ENCODE measurements at regions not wholly inside any gene's neighbourhood (a gene's known extent, or its start where the extent isn't known, plus 50 kb on each side); places are given as distances from the start of the nearest gene placed in this dataset.

DNA sequence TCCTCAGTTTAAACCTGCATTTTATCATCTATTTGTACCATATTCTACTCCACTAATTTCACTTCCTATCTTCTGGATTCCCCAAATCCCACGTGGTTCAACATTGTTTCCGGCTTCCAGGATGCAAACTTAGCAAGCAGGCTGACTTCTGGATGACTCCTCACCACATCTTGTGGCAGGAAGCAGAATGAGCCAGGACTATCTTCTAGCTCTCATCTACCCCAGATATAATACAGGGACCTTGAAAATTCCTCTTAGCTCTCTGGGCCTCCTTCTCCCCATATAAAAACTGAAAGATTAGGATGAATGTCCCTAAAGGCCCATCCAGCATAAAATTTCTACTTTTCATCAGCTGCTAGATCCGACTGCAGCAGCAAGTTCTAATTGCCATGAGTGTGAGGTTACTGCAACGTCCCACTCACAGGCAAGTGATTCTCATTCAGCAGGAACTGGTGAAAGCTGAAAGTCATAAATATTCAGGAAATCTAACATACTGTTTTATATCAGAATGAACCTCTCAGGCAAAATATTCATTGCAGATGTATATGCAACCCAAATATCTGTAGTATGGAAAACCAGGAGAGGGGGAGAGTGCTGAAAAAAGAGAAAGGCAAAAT is 93.4 kb downstream of the KCTD12 start:
- DNase-seq = no peak

DNA sequence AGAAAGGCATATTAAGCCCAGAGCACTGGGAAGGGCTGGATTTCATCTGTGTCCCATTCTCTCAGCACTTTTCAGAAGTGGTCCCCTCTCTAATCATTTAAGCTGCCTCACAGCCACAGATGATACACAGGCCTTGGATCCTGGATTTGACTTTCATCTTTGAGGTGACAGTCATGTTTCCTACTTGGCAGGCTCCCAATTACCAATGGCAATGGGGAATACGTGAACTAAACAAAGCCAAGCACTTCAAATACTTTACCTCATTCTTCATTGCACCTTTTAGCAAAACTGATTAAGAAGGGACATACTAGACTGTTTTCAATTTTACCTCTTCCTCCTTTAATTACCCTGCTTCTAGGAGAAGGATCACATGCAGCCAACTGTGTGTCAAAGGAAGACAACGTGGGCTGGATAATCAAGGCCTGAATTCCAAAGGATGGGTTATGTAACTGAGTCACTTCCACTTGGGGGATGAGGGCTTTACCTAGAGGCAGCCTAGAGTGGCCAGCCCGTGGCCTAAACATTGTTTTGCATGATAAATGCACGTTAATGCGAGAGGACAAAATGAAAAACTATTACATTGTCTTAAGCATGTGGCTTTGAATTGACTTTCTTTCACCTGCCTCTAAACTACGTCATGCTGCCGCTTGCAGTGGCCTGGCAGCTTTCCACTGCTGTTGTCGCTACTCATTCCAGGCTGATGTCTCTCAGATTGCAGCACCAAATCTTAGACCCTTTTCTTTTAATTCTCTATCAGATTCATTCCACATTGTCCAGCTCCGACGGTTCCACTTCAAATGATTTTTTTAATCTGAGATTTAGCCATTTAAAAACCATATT is 95.0 kb downstream of the KCTD12 start:
- no peak for DNase-seq

DNA sequence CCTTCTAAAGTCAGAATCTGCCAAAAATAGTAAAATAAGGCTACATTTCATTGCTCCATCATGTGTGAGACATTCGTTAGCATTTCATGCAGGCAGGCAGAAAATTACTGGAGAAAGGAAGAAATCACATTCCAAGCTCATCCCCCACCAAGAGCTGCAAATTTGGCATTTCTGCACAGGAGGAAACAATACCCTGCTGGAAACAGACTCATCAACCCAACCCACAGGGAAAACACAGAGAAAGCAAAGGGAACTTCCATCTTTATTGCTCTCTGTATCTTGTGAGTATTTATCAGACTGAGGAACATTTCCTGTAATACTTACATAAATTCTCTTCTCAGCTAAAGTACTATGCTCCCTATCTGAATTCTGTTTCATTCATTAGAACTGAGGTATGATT is 95.7 kb downstream of the KCTD12 start:
- no peak for DNase-seq

DNA sequence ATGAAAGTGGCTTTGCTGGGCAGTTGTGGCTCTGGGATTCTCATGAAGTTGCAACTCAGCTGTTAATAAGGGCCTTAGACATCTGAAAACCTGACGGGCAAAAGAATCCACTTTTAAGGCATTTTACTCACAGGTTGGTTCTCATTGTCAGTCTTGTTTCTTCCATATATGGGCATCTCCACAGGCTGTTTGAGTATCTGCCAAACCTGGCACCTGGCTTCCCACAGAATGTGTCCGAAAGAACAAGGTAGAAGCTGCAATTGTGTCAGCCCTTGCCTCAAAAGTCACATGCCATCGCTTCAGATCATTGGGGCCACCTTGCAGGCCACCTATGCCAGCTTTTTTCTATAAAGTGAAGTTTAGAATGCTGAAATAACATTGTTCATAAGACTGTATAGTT is 102.4 kb downstream of the KCTD12 start:
- no peak for DNase-seq

DNA sequence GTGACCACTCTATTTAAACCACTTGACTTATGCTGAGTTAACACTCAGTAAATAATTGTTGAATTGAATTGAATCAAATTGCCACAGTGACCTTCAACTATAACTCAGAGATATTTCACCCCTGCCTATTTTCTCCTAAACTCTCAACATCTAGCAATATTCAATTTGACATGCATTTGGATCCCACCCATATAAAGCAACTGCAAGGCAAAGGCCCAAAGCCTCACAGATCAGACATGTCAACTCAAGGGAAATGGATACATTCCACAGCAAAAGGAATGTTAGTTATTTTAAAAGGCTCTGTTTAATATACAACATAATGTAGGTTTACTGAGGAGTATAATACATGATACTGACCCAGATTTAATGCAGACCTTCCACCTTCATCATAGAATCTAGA is 107.4 kb downstream of the KCTD12 start:
- no peak for DNase-seq

DNA sequence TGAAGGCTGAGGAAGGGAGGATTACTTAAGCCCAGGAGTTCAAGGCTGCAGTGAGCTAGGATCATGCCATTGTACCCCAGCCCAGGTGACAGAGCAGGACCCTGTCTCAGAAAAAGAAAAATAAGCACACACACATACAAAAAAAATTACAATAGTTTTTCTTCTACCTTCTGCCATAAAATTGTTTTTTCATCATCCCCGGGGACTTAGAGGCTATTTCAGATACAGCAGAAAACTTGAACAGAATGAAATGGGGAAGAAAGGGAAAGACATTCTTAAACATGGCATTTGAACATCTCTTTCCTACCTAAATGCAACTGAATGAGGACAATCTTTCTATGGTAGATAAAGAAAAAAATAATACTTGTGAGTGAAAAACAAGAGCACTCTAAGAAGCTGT is 109.1 kb downstream of the KCTD12 start:
- DNase-seq = no peak

DNA sequence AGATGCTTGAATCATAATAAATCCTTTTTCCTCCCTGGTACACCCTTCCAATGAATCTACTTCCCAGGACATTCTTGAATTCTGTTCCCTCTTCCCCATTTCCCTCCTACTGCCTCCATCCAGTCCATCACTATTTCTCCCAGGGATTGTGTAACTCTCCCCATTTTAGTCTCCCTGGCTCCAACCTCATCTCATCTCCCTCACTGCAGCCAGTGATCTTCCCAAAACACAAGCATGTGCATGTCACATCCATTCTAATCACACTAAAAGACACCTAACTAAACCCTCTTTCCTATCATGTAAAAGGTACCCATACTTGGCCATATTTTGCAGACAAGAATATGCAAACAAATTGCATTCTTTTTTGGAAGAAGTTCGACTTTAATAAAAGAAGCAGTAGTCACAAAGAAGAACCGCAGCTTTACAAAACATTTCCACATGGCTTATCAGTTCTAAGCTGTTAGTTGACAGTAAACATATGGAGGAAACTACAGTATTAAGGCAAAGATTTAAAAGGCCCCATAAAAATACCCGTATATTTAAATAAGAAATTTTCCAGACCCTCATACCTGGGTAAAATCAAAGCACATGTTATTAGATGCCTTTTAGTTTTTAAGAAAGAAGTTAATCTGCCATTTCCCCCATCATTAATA is 111.0 kb downstream of the KCTD12 start:
- DNase-seq = no peak

DNA sequence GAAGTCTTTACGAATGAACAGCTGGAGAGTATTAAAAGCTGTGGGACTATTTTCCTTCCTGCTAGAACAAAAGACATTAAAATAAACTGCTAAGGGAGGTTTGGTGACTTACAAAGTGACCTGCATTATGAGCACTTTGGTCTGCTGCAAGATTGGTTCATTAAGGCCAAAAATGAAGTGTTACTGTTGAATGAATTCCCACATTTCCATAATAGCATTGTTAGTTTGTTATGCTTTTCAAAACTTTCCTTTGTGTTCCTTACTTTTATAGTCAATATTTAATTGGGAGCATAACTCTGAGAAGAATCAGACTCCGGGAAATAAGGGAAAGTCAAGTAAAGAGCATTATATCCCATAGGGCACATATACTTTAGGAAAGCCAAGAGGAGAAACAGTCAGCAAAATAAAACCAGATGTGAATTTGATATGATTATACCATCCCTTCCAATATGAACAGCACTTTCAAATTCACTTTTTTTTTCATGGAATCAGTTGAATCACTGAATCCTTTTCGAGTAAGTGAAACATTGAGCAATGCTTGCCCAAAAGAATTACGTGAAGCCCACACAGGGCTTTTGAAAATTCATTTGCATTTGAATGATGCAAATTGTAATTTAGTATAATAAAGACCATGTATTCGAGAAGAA is 112.6 kb downstream of the KCTD12 start:
- DNase-seq = no peak

DNA sequence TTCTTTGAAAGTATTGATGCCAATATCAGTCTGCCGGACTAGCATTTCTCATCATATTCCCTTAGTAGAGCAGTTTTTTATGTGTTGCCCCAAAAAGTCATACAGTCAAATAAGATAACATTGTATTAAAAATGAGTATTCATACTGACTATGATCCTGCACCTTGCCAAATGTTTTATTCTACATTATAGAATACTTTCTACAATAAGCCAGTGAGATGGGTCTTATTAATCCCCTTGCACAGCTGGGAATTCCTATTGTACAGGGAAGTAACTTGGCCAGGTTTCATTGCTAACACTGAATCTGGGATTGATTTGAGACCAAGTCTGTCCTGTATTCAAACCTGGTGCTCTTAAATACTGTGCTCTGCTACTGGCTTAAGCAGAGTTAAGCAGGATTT is 114.0 kb downstream of the KCTD12 start:
- DNase-seq = no peak

DNA sequence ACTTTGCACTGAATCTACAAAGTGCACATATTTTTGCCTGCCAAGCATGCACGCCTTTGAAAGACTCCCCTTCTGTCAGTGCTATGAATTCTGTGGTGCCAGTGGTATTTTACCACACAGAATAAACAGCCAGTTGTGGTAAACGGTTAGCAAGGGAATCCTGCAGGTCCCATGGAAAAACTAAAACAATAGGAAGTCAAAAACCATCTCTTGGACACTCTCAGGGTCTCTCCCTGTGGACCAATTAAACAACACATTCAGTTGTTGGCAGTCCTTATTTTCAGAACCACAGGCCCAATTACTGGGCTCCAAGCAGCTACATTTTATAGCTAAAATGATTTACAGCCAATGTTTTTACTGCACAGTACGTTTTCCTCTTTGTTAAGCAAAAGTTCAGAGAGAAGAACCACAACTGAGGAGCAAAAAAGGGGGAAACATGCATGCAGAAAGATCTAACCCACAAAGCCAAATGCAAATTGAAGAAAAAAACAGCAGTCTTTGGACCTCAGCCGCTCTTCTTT is 116.9 kb downstream of the KCTD12 start:
- no peak for DNase-seq

DNA sequence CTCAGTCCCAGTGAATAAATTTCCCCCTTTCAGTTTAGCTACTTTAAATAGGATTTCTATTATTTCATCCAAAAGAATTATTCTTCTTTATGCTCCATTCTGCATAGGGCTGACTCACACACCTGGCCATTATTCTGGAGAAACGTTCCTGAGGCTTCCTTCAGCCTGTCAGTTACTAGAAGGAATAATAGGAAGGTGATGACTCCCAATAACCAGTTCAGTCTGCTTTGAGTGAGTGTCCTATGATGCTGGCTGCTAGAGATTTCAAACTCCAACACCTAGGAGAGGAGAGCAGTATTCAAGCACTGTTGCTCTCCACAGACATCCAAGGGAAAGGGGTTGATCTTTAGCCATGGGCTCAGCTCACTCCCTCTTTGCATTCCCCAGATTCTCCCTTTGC is 117.8 kb downstream of the KCTD12 start:
- no peak for DNase-seq

DNA sequence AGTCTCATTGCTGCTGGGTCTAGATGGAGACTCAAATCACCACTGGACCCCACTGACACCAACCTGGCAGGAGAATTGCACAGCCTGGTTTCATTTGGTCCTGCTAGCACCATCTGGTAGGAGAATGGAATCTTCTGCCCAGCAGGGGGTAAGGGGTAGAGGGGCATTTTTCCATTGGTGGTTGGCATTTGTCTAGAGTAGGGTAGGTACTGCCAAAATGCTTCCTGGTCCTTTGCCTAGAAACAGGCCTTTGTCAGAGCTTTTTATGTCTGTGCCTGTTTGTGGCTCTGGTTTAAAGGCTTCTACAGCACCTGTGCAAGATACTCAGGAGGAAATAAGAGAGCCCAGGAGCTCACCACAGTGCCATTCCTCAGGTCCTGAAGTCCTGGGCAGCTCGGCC is 121.3 kb downstream of the KCTD12 start:
- no peak for DNase-seq

DNA sequence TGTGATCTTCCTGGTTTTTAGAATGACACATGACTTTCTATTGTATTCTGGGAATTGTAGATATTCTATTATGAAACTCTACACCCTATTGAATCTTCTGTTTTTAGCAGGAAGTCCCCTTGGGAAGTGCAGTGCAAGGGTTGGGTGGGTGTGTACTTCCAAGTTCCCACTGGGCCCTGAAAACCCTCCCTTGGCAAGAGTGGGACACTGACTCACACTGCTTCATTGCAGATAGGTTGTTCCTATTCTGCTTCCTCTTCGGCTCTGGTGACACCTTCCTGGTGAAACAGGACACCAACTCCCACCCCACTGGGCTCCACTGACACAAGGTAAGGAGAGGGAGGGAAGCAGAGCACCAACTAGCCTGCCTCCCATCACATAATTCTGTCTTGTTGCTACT is 121.8 kb downstream of the KCTD12 start:
- no peak for DNase-seq

DNA sequence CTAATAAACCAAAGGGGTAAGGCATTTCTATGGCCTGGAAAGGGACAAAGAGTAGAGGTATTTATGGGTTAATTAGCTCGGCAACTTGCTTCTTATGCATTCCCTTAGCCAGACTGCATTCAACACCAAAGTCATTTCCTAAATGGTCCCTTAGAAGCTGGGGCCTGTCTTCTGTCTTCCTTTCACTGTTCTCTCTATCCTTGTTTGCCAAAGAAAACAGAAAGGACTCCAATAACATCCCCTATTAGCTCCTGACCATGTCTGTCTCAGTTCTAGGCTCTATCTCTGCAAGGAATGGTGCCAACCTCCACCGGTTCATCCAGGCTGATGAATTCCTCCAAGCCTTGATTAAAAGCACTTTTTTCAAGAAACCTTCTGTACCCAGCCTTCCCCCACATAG is 123.5 kb downstream of the KCTD12 start:
- no peak for DNase-seq

DNA sequence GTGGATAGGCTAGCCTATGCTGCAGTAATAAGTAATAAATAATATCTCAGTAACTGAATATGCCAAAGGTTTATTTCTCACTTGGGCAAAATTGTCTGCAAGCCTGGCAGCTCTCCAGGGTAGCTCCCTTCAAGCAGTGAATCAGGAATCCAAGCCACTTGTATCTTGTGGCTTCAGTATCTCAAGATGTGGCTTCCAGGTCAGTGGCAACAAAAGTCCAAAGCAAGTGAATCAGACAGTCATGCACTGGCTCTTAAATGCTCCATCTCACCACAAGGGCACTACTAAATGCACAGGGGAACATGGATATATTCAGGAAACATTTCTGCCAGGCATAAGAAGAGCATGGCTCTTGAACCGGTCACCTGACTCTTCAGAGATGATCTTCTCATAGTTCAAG is 126.3 kb downstream of the KCTD12 start:
- no peak for DNase-seq

DNA sequence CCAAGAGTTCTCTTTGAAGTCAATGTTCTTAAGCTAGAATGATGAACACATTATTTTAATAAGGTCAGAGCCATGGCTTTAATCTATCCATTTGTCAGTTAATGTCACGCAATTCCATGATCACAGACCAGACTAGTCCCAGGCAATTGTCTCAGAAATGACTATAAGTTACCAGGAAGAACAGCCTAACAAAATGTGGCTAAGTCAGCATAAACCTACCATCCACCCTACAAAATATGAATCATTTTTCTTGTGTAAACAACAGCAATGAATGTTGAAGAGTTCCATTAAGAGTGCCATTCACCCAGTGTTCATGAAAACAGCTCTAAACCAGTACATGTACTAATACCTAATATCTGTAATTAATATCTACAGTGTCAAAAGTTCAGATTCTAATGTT is 127.5 kb downstream of the KCTD12 start:
- DNase-seq = no peak

DNA sequence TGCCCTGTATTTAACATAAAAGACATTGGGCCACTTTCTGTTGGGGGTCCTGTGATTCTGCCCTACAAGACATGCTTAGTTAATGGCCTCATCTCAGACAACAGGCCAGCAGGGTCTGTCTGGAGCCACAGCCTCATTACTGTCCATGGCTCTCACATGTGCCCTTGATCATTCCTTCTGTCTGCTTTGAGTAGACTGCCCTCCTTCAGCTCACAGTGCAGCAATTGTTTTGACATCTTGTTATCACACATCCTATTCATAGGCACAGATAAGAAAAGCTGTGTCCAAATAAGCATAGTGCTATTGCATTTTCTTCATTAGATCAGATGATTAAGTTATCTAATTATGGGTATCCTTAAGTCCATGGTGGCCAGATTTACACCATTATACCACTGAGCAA is 127.9 kb downstream of the KCTD12 start:
- DNase-seq = no peak

DNA sequence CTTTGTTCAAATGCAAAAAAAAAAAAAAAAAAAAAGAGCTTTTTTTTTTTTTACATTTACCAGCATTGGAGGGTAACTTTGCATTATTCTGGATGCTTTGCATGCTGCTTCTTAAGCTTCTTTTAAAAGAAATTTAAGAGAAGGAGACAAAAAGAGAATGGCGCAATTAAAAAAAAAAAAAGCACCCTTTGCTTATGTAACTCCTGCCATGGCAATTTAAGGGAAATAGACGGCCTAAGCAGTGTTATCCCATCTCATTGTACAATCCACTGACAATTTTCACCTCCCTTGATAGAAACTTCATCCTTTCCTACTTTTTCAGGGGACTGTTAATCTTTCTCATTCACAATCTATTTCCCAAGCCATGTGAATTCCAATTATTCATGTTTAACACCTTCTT is 129.8 kb downstream of the KCTD12 start:
- no peak for DNase-seq

DNA sequence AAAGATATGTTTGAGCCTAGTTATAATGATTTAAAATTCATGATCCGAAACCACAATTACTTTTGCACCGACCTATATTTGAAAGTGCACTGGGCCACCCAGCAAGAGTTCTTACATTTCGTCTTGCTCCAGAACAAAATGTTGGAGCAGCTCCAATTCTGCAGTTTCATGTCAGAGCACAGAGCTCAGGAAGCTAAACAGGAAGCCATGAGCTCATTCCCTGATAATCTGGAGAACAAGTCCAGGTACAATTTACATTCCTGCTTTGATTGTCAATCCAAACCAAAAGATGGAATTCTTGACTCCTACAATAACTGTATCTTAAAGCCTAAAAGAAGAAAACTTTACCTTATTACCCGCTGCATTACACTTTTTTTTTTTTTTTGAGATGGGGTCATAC is 131.8 kb downstream of the KCTD12 start:
- no peak for DNase-seq

DNA sequence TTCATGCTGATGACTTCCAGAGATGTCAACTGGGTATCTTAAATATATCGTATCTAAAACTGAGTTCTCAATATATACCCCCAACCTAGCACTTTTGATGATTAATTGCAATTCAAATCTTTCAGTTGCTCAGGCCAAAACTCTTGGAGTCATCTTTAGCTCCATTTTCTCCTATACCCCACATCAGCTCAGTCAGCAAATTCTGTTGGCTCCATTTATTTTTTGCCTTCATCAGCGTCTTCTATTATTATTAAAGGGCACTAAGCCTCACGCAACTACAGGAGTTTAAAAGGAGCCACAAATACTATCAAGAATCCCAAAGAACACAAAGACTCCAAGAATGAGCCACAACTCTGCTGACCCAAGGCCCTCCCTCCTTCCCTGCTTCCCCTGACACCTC is 134.9 kb downstream of the KCTD12 start:
- no peak for DNase-seq

DNA sequence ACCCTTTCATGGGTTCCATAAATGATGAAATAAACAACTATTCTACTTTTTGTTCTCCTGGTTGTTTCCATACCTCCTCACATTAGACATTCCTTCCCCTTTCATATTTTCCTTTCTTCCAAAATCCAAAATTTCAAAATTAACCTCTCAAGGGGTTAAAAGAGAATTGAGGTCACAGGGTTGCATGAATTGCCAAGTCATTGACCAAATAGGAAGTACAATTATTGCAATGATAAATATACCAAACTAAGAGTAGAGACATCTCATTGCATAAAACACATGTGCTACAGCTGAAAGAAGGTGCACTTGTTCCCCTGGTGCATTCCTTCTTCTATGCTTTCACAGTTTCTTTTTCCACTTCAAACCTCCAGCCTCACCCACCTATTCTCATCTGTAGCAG is 136.1 kb downstream of the KCTD12 start:
- DNase-seq = no peak

DNA sequence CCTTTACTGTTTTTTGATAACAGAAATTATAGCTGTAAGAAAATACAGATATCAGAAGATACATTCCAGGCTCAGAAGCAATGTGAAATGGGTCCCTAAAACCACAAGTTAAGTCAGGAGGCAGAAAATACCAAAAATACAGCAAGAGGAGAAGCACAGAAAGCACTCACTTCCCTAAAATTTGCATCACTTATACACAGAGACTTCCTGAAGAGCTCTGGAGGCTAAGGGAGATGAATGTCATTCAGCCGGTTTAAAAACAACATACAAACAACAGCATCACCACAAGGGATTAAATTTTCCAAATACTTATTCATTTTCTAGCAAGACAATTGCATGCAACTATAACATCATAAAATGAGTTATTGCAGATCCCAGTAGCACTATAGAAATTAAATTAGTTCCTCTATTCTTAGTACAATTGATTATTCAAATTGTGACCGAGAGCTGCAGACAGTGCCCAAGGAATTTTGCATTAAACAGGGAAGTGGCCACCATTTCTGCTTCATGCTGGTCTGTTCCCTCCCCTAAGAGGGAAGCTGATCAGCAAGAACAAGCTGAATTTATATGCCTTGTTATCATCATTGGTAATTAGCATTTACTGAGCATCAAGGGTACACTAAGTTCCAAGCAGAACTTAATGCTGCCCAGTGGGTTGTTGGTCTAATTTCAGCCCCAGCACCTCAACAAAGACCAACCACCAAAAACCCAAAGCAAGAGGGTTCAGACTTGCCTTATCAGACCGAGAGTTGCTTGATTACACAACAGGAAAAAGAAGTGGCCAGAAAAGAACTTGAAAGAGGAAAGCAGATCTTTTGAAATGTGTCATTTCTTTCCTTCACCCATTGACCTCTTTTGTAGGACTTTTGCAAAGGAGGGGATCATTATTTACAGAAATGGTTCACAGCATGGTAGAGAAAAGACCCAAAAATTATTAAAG is 140.7 kb downstream of the KCTD12 start:
- DNase-seq = no peak

Data from activated CD4-positive, CD25-positive, alpha-beta regulatory T cell treated with anti-CD3 and anti-CD28 coated beads, Interleukin-2, amount 50 U/mL, for 72 hours (primary cell).